Forelimb muscle (tissue), 1 donor: ENCODE measurements at regions not wholly inside any gene's neighbourhood (a gene's known extent, or its start where the extent isn't known, plus 50 kb on each side); places are given as distances from the start of the nearest gene placed in this dataset.

Source experiments
- DNase-seq: peaks from one replicate; pipeline ENCODE4 v3.0.0-alpha.2; 2013; ENCODE audit warnings: low read depth

GRCh38 chr7:35501681-35502080, 193.3 kb downstream of the HERPUD2 start:
- DNase-seq: no peak

- DNase-seq: no peak
These were observed 195.7 kb downstream of the HERPUD2 start for GRCh38 chr7:35499226-35499625.

- DNase-seq: no peak
These were observed 196.5 kb downstream of the HERPUD2 start for GRCh38 chr7:35498416-35498815.

- no peak for DNase-seq
These were observed 199.1 kb downstream of the HERPUD2 start for GRCh38 chr7:35495844-35496243.

- no peak for DNase-seq
These were observed 199.6 kb downstream of the HERPUD2 start for GRCh38 chr7:35495377-35495776.

- DNase-seq: no peak
These were observed 200.5 kb downstream of the HERPUD2 start for GRCh38 chr7:35494407-35494806.

GRCh38 chr7:35492451-35493175, 202.3 kb downstream of the HERPUD2 start:
- DNase-seq: no peak

- DNase-seq: no peak
These were observed 203.7 kb downstream of the HERPUD2 start for GRCh38 chr7:35491233-35491632.

- DNase-seq: no peak
These were observed 207.1 kb downstream of the HERPUD2 start for GRCh38 chr7:35487841-35488240.

- DNase-seq: no peak
These were observed 207.5 kb downstream of the HERPUD2 start for GRCh38 chr7:35487402-35487801.

- no peak for DNase-seq
These were observed 209.5 kb downstream of the HERPUD2 start for GRCh38 chr7:35485436-35485835.

- DNase-seq: no peak
These were observed 211.4 kb downstream of the HERPUD2 start for GRCh38 chr7:35483568-35483967.

GRCh38 chr7:35482231-35482630, 212.7 kb downstream of the HERPUD2 start:
- no peak for DNase-seq

- DNase-seq: no peak
These were observed 214.1 kb downstream of the HERPUD2 start for GRCh38 chr7:35480806-35481205.

GRCh38 chr7:35477609-35478008, 217.3 kb downstream of the HERPUD2 start:
- no peak for DNase-seq

- no peak for DNase-seq
These were observed 220.2 kb upstream of the TBX20 start for GRCh38 chr7:35474100-35474499.

GRCh38 chr7:35468606-35469005, 214.7 kb upstream of the TBX20 start:
- DNase-seq: no peak

- no peak for DNase-seq
These were observed 213.6 kb upstream of the TBX20 start for GRCh38 chr7:35467456-35467978.

GRCh38 chr7:35465791-35466336, 212.0 kb upstream of the TBX20 start:
- no peak for DNase-seq

GRCh38 chr7:35463751-35464150, 209.9 kb upstream of the TBX20 start:
- no peak for DNase-seq

- DNase-seq: no peak
These were observed 209.3 kb upstream of the TBX20 start for GRCh38 chr7:35463176-35463700.

- no peak for DNase-seq
These were observed 200.9 kb upstream of the TBX20 start for GRCh38 chr7:35454575-35455385.
